Posterior vena cava (tissue), 2 donors: ENCODE measurements at regions not wholly inside any gene's neighbourhood (a gene's known extent, or its start where the extent isn't known, plus 50 kb on each side); places are given as distances from the start of the nearest gene placed in this dataset.
"Not testable (repeated sequence)": the region's sequence is repeated elsewhere in the genome, so short reads cannot be mapped to it uniquely, and the experiment has no call there.

Source experiments
- DNase-seq: peaks from one replicate; pipeline ENCODE4 v3.0.0-alpha.2; 2020; ENCODE audit warnings: low spot score
- intact Hi-C, 2 donors: fragments of 100-400 bp; cut with DNase I; formaldehyde crosslinking; loops; one replicate each; pipeline versions ENCODE4 v1.14.1 to v1.14.2; 2022 to 2023
- donor health status: DM: yes; HTN: yes; CAD: no.
- donor health status: DM: yes; HTN: yes; CAD: no.

DNA sequence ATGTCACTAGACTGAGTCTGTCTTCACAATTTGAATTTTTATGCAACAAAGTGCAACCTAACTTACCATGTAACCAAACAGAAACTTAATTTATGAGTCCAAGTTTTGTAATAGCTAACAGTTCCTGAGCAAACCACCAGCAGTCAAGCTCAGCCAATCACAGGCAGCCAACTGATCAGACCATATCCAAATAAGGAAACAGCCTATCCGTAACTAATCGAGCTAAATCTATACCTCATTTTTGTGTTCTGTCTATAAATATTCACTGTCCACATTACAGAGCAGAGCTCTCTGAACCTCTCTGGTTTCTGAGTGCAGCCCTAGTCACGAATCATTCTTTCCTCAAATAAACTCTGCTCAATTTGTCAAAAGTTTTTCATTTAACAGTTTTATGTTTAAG lies 367.6 kb downstream of the PRR32 start:
- DNase-seq = no peak
- intact Hi-C loops = no loop called here

DNA sequence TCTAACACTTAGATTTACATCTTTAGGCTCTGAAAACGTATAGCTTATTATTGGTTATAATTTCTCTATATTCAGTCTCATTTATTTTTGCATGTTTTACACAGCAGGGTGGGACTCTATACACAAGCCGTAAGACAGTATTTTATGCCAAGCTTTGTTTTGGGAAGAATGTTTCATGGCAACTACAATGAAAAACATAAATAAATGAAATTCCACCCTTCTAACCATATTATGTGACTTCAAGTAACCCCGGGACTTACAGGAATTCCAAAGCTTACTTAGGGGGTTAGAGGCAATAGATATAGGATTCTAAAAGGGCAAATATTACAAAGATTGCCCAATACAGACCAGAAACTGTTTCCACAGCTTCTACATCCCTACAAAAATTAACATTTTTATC lies 370.9 kb downstream of the PRR32 start:
- intact Hi-C loops = no loop called here
- no peak for DNase-seq

DNA sequence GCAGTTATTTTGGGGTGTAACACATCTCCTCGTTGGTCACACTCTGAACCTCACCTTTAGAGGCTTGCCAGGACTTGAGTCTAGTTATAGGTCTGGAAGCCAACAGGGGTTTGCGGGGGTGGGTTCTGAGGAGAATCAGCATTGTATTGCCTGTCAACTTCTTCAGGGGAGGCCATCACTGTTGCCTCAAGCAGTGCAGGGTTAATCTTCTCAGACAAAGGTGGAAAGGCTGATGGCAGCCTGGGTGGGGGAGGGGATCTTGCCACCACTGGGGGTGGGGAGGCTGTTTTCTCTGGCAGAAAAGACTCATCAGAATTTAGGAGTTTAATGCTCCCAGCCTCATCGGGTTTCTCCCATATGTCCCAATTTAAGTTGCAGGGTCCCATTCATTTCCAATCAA lies 387.8 kb downstream of the PRR32 start:
- DNase-seq = no peak
- intact Hi-C loops = no loop called here

DNA sequence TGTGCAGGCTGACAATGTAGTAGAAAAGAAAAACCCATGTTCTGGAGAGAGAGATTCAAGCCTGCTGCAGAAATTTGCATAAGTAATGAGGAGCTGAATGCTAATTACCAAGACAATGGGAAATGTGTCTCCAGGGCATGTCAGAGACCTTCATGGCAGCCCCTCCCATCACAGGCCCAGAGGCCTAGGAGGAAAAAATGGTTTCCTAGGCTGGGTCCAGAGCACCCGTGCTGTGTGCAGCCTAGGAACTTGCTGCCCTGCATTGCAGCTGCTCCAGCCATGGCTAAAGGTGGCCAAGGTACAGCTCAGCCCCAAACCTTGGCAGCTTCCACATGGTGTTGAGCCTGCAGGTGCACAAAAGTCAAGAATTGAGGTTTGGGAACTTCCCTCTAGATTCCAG lies 402.3 kb downstream of the PRR32 start:
- intact Hi-C loops = not testable (repeated sequence)

DNA sequence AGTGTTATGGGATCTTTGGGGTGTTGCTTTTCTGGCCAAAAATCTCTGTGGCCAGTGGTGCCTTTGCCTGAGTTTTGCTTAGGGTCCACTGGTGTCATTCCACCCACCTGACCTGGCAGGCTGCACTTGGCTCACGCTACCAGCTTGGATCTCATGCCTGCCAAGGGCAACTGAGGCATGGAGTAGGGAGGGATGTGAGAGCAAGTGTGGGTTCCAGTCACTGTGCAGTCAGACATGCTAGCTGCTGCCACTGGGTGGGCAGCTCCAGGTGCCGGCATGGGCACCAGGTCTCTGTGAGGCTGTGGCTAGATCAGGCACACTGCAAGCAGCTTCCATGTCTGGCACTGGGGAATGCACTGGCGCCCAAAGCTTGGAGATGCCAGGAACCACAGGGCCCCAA lies 424.1 kb downstream of the PRR32 start:
- intact Hi-C loops = no loop called here
- no peak for DNase-seq

More for the DNA sequence above, 402.3 kb downstream of the PRR32 start:
- not testable (repeated sequence) for DNase-seq

DNA sequence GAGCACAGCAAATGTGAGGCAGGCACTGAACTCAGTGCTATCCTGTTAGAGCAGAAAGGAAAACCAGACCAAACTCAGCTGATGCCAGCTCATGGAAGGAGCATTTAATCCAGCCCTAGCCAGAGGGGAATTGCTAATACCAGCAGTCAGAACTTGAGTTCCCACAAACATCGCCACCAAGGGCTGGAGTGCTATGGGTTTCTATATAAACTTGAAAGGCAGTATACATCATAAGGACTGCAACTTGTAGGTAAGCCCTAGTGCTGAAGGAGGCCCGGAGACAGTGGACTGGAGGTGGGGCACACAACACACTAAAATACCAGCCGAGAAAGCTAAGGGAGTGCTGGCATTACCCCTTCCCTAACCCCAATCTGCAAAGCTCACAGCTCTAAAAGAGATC lies 440.2 kb downstream of the PRR32 start:
- DNase-seq = no peak

DNA sequence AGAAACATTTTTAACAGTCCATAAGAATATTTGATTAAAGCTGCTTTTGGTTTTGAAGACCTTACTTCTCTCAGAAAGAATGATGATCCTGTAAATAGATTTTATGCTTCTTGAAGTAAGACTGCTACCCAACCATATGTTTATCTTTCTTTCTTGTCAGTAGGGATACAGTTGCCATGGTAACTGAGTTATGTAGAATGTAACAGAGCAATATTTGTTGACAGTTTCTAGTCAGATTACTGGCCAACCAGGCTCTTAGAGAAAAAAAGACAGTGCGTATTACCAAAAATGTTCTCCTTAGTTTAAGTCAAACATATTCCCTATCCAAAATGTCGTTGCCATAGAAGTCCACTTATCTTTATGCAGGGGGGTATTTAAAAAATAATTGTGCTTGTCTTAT lies 456.8 kb downstream of the PRR32 start:
- DNase-seq = no peak
- intact Hi-C loops = no loop called here

More for the DNA sequence above, 440.2 kb downstream of the PRR32 start:
- intact Hi-C loops = no loop called here

DNA sequence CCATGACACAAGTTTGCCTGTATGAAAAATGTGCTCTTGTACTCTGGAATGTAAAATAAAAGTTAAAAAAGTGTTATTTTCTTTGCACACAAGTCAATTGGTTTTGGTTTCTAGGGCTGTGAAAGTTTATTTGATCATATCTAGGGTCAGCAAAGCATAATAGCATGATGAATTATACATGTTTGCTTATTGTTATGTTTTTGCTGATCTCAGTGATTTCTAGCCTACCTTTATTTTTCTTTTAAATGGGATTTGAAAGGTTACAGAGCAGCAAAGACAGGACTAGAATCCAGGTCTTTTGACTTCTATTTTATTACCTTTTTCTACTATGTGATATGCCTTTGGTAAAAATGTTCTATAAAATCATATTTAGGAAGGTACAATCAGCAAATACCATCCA lies 481.0 kb downstream of the PRR32 start:
- no peak for DNase-seq
- intact Hi-C loops = no loop called here

DNA sequence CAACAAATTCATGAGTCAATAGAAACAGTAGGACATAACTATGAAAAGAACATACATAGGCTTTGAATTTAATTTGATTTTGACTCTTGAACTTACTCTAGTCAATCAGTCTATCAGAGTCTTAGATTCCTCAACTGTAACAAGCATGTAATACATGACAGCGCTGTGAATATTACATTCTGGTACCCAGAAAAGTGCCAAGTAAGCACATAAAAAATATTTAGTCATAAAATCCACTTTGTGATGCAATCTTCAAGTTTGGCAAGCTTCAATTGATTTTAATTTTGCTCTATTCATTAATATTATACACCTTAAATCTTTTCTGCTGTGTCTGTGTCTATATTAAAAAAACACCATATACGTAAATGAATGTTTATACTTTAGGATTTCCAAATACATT lies 483.3 kb downstream of the PRR32 start:
- DNase-seq = no peak
- intact Hi-C loops = no loop called here

DNA sequence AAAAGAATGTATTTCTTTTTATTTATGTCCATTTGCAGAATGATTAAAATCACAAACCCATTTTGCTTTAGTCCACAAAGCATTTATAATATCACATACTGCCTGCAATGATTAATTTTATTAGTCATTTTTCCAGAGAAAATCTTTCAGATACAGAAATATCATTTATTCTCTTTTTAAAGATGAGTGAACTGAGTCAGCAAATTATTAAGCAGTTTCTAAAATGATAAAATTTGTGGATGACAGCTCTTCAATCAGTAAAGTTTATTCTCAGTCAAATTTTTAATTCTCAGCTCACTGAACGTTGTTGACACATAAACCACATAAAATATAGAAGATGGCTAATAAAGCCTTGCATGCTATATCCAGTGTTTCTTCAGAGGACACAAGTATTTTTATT lies 485.5 kb downstream of the PRR32 start:
- intact Hi-C loops = no loop called here

DNA sequence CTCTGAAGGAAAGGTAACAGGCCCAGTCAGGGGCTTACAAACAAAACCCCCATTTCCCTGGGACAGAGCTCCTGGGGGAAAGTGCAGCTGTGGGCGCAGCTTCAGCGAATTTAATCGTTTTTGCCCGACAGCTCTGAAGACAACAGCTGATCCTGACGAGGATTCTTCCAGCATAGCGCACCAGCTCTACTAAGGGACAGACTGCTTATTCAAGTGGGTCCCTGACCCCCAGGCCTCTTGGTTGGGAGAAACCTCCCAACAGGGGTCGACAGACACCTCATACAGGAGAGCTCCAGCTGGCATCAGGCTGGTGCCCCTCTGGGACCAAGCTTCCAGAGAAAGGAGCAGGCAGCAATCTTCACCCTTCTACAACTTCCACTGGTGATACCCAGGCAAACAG lies 486.7 kb downstream of the PRR32 start:
- intact Hi-C loops = no loop called here
- no peak for DNase-seq

More for the DNA sequence above, 485.5 kb downstream of the PRR32 start:
- DNase-seq = no peak

DNA sequence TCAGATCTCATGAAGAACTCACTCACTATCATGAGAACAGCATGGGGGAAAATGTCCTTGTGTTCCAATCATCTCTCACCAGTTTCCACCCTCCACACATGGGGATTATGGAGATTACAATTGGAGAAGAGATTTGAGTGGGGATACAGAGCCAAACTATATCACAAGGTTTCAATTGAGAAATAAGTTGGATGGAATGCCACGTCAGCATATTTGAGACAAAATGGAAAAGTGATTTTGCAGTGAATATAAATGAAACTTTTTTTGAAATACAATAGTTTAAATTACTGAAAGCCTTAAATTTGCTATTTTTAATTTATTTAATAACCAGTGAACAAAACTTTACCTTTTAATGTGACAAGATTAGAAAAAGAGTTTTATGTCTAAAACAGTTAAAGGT lies 494.1 kb downstream of the PRR32 start:
- intact Hi-C loops = no loop called here
- DNase-seq = no peak

DNA sequence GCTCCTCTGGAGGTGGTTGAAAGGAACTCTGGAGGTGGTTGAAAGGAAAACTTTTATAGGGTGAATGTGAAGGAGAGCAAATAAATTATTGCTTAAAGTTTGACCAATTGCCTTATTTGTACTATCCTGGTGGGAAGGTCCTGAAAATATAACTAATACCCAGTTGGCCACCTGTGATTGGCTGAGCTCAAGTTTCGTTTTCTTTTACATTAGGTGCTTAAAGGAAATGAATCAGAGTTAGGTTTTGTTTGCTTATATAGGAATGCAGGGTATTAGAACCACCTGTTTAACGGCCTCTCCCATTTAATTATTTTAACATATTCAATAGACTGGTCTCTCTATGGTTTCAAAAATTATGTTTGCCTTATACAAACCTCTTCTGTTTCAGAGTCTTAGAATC lies 497.6 kb downstream of the PRR32 start:
- DNase-seq = no peak
- intact Hi-C loops = no loop called here

DNA sequence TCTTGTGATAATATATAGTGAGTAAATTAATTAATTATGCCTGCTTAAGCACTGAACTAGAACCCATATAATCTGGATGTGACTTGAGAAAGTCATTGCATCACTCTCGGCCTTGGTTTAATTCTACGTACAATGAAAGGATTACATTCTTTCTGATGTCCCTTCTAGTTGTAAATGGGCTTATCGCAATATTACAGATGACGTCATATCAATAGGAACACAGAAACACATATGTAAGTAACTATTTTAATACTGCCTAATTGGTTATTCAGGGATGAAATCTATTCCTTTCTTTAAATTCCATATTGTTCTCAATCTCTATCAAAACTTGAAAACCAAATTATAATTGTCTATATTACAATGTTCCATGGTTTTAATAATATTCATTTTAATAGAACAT lies 504.6 kb downstream of the PRR32 start:
- no peak for DNase-seq
- intact Hi-C loops = loop anchor here in 1 of 2 donors (5.0 kb wide), 1 partner anchor 942 kb away; no protein-coding TSS in a partner anchor
